Renal cortical epithelial cell (primary cell): ENCODE measurements at regions not wholly inside any gene's neighbourhood (a gene's known extent, or its start where the extent isn't known, plus 50 kb on each side); places are given as distances from the start of the nearest gene placed in this dataset.
A peak's percentile ranks its signal among the peaks of the same experiment; 100 is the strongest.
"Not testable (repeated sequence)": the region's sequence is repeated elsewhere in the genome, so short reads cannot be mapped to it uniquely, and the experiment has no call there.

Experiments
- DNase-seq: peaks from one replicate; pipeline ENCODE4 v3.0.0-alpha.2; 2011; ENCODE audit warnings: low read depth

GRCh38 chr3:31289584-31289983 is 243.1 kb upstream of the STT3B start:
- DNase-seq: no peak

GRCh38 chr3:31290046-31290445 is 242.7 kb upstream of the STT3B start:
- no peak for DNase-seq

GRCh38 chr3:31291818-31292217 is 240.9 kb upstream of the STT3B start:
- DNase-seq: no peak

- DNase-seq: no peak
Measured at GRCh38 chr3:31294430-31295149, 238.1 kb upstream of the STT3B start.

GRCh38 chr3:31295150-31295765 is 237.5 kb upstream of the STT3B start:
- DNase-seq: no peak

GRCh38 chr3:31297726-31298298 is 234.9 kb upstream of the STT3B start:
- no peak for DNase-seq

GRCh38 chr3:31300456-31301443 is 232.0 kb upstream of the STT3B start:
- DNase-seq: no peak

- DNase-seq: no peak
Measured at GRCh38 chr3:31302343-31302742, 230.4 kb upstream of the STT3B start.

- DNase-seq: no peak
Measured at GRCh38 chr3:31305340-31305739, 227.4 kb upstream of the STT3B start.

- DNase-seq: no peak
Measured at GRCh38 chr3:31307131-31307785, 225.5 kb upstream of the STT3B start.

GRCh38 chr3:31311559-31311958 is 221.2 kb upstream of the STT3B start:
- DNase-seq: no peak

- no peak for DNase-seq
Measured at GRCh38 chr3:31312400-31312799, 220.3 kb upstream of the STT3B start.

GRCh38 chr3:31314258-31314657 is 218.5 kb upstream of the STT3B start:
- no peak for DNase-seq

- no peak for DNase-seq
Measured at GRCh38 chr3:31319332-31319731, 213.4 kb upstream of the STT3B start.

GRCh38 chr3:31321620-31322019 is 211.1 kb upstream of the STT3B start:
- no peak for DNase-seq

GRCh38 chr3:31322460-31322859 is 210.3 kb upstream of the STT3B start:
- DNase-seq: no peak

- not testable (repeated sequence) for DNase-seq
Measured at GRCh38 chr3:31327826-31328357, 204.8 kb upstream of the STT3B start.

- DNase-seq: no peak
Measured at GRCh38 chr3:31331278-31331677, 201.4 kb upstream of the STT3B start.

- DNase-seq: peak; percentile 17
Measured at GRCh38 chr3:31341130-31341529, 191.6 kb upstream of the STT3B start.

GRCh38 chr3:31343075-31343474 is 189.7 kb upstream of the STT3B start:
- DNase-seq: no peak

GRCh38 chr3:31345581-31345980 is 187.1 kb upstream of the STT3B start:
- no peak for DNase-seq
